ENCODE measurements at regions not wholly inside any gene's neighbourhood (a gene's known extent, or its start where the extent isn't known, plus 50 kb on each side); places are given as distances from the start of the nearest gene placed in this dataset.

DNA sequence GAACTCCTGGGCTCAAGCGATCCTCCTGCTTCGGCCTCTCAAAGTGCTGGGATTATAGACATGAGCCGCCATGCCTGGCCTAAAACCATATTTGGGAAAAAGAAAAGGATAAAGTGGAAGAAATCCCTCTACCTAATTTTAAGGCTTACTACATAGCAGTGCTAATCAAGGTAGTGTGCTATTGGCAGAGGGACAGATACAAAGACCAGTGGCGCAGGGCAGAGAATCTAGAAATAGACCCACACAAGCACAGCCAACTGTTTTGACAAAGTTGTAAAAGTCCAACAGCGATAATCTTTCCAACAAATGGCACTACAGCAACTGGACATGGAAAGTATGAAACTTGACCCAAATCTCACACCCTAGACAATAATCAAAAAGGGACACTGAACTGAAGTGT is 138.4 kb downstream of the TFCP2L1 start:
- Histone ChIP-seq H3K4me3 (ENCODE audit: low read depth, low read length) (no peak overlapping the region), H3K27me3 (ENCODE audit: insufficient read depth, low read depth, severe bottlenecking) (no peaks in the 10 kb centered on the region), H3K27ac (no peak overlapping the region), H3K9me3 (ENCODE audit: severe bottlenecking) (no peaks in the 10 kb centered on the region), H3K36me3 (no peaks in the 10 kb centered on the region)
- no peak for DNase-seq
- TF ChIP-seq, protein P1, sequence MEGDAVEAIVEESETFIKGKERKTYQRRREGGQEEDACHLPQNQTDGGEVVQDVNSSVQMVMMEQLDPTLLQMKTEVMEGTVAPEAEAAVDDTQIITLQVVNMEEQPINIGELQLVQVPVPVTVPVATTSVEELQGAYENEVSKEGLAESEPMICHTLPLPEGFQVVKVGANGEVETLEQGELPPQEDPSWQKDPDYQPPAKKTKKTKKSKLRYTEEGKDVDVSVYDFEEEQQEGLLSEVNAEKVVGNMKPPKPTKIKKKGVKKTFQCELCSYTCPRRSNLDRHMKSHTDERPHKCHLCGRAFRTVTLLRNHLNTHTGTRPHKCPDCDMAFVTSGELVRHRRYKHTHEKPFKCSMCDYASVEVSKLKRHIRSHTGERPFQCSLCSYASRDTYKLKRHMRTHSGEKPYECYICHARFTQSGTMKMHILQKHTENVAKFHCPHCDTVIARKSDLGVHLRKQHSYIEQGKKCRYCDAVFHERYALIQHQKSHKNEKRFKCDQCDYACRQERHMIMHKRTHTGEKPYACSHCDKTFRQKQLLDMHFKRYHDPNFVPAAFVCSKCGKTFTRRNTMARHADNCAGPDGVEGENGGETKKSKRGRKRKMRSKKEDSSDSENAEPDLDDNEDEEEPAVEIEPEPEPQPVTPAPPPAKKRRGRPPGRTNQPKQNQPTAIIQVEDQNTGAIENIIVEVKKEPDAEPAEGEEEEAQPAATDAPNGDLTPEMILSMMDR (IDR thresholded peaks at IDR 0.05; ENCODE audit: low read depth, low read length), result no peak

DNA sequence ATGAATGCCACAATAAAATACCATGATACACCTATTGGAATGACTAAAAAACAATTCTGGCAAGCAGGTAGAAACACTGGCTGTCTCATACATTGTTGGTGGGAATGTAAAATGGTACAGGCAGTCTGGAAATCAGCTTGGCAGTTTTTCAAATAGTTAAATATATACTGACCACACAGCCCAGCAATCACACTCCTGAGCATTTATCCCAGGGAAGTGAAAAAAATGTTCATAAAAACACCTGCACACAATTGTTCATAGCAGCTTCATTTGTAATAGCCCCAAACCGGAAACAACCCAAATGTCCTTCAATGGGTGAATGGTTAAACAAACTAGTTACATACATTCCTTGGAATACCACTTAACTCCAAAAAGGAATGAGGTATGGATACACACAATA is 137.2 kb downstream of the TFCP2L1 start:
- no peak overlapping the region for H3K27ac ChIP-seq
- no peak for DNase-seq
- no peaks in the 10 kb centered on the region for H3K27me3 ChIP-seq (ENCODE audit: insufficient read depth, low read depth, severe bottlenecking)
- H3K4me3 ChIP-seq (ENCODE audit: low read depth, low read length), result no peak overlapping the region
- H3K9me3 ChIP-seq (ENCODE audit: severe bottlenecking), result no peaks in the 10 kb centered on the region
- TF ChIP-seq, protein P1 (IDR thresholded peaks at IDR 0.05; ENCODE audit: low read depth, low read length), result no peak
- no peaks in the 10 kb centered on the region for H3K36me3 ChIP-seq

DNA sequence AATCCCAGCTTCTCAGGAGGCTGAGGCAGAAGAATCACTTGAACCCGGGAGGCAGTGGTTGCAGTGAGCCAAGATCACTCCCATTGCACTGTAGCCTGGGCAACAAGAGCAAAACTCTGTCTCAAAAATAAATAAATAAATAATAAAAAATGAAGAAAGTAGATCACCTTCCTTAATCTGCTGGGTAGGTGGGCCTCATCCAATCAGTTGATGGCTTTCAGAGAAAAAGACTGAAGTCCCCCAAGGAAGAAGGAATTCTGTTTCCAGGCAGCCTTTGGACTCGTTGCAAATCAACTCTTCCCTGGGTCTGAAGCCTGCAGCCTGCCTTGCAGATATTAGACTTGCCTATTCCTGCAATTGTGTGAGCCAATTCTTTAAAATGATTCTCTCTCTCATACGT is 136.5 kb downstream of the TFCP2L1 start:
- DNase-seq, result no peak
- no peaks in the 10 kb centered on the region for H3K27me3 ChIP-seq (ENCODE audit: insufficient read depth, low read depth, severe bottlenecking)
- no peaks in the 10 kb centered on the region for H3K36me3 ChIP-seq
- no peak overlapping the region for H3K4me3 ChIP-seq (ENCODE audit: low read depth, low read length)
- H3K27ac ChIP-seq, result no peak overlapping the region
- TF ChIP-seq, protein P1 (IDR thresholded peaks at IDR 0.05; ENCODE audit: low read depth, low read length), result no peak
- H3K9me3 ChIP-seq (ENCODE audit: severe bottlenecking), result no peaks in the 10 kb centered on the region

DNA sequence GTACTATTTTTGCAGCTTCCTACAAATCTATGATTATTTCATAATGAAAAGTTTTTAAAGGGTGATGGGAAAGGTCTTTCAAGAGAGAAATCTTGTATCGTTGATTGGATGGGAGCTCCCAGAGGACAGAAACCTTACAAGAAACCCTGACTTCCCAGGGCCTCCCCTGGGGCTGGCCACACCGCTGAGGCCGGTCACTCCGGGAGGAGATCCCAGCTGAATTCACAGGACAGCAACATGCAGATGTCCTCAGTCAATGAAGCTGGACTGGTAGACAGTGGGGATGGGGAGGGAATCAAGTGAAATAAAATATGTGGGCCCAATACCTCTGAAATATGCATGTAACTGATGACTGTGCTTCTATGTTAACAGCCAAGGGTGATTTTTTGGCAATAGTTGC is 135.6 kb downstream of the TFCP2L1 start:
- Histone ChIP-seq H3K4me3 (ENCODE audit: low read depth, low read length) (no peak overlapping the region), H3K27me3 (ENCODE audit: insufficient read depth, low read depth, severe bottlenecking) (no peaks in the 10 kb centered on the region), H3K27ac (no peak overlapping the region), H3K9me3 (ENCODE audit: severe bottlenecking) (no peaks in the 10 kb centered on the region), H3K36me3 (no peaks in the 10 kb centered on the region)
- DNase-seq, result no peak
- TF ChIP-seq, protein P1 (IDR thresholded peaks at IDR 0.05; ENCODE audit: low read depth, low read length), result no peak

DNA sequence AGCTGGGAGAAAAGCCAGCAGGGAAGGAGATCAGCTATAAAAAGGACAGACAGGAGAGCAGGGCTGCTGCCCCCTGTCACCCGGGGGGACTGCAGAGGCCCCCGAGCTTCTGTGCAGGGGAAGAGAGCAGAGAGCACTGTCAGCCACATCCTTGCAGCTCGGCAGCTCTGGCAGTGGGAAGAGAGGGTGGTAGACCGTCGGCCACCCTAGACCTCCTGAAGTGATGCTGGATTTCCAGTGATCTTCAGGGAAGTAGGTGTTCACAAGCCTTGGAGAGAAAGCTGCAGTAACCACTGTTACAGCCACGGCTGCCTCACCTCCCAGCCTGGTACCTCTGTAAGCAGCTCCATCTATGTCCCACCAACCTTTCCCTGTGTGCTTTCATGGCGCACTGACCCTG is 134.9 kb downstream of the TFCP2L1 start:
- no peaks in the 10 kb centered on the region for H3K36me3 ChIP-seq
- H3K27ac ChIP-seq, result no peak overlapping the region
- TF ChIP-seq, protein P1 (IDR thresholded peaks at IDR 0.05; ENCODE audit: low read depth, low read length), result no peak
- H3K27me3 ChIP-seq (ENCODE audit: insufficient read depth, low read depth, severe bottlenecking), result no peaks in the 10 kb centered on the region
- DNase-seq, result no peak
- no peak overlapping the region for H3K4me3 ChIP-seq (ENCODE audit: low read depth, low read length)
- H3K9me3 ChIP-seq (ENCODE audit: severe bottlenecking), result no peaks in the 10 kb centered on the region

DNA sequence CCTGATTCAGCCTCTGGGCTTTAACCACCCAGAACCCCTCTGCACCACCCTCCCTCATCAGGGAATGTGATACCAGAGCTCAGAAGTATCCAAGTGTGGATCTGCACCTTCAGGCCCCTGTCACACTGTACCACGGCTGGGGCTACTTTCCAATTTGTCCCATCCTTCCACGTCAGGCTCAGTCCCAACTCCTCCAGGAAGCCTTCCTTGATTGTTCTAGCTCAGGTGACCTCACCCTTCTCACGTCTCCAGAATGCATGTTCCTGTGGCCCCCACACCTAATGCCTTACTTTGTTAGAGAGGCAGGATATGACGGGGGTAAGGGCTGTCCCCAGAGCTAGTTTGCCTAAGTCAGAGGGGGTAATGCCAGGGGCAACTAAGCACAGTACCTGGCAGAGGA is 134.3 kb downstream of the TFCP2L1 start:
- no peaks in the 10 kb centered on the region for H3K9me3 ChIP-seq (ENCODE audit: severe bottlenecking)
- H3K27me3 ChIP-seq (ENCODE audit: insufficient read depth, low read depth, severe bottlenecking), result no peaks in the 10 kb centered on the region
- H3K27ac ChIP-seq, result no peak overlapping the region
- no peak for DNase-seq
- TF ChIP-seq, protein P1 (IDR thresholded peaks at IDR 0.05; ENCODE audit: low read depth, low read length), result no peak
- H3K36me3 ChIP-seq, result no peaks in the 10 kb centered on the region
- H3K4me3 ChIP-seq (ENCODE audit: low read depth, low read length), result no peak overlapping the region
